H1 (cell line): ENCODE measurements at regions not wholly inside any gene's neighbourhood (a gene's known extent, or its start where the extent isn't known, plus 50 kb on each side); places are given as distances from the start of the nearest gene placed in this dataset.

Experiments used
- CTCF ChIA-PET: fragments of 300-600 bp; sonication (Branson Sonifier 250); formaldehyde crosslinking; loops from one replicate; lab custom pipeline; 2021; ENCODE audit not compliant: partially characterized antibody; lab: Charles Lee
- POLR2A ChIA-PET: fragments of 300-600 bp; sonication (Branson Sonifier 250); formaldehyde crosslinking; loops from one replicate; lab custom pipeline; 2021; ENCODE audit warnings: inconsistent platforms; ENCODE audit not compliant: partially characterized antibody; lab: Charles Lee
- DNase-seq, 2 experiments: peaks; one replicate each; pipeline versions ENCODE4 v3.0.0 to v3.0.0-alpha.2; 2010 to 2022; ENCODE audit warnings: low spot score in 2 of 2, low read depth in 1 of 2, mixed read lengths in 1 of 2
- FAIRE-seq: peaks from 2 replicates; lab custom pipeline; 2011; peaks lifted over from hg19 to GRCh38; lab: Jason Lieb, UNC
- H2AFZ ChIP-seq: 2 replicates; pipeline ENCODE4 v1.8.1; 2012; ENCODE audit warnings: low read length, inconsistent platforms
- H2AK5ac ChIP-seq: 2 replicates; pipeline ENCODE4 v1.6.1; 2013; ENCODE audit warnings: low read depth, low read length
- H2BK120ac ChIP-seq: replicated peaks from 2 replicates; pipeline ENCODE3; 2013; ENCODE audit warnings: low read depth, low read length, inconsistent platforms
- H2BK12ac ChIP-seq: 2 replicates; pipeline ENCODE4 v1.6.1; 2013; ENCODE audit warnings: low read depth, low read length
- H2BK15ac ChIP-seq: 2 replicates; pipeline ENCODE4 v1.6.1; 2013; ENCODE audit warnings: low read length
- H2BK20ac ChIP-seq: 2 replicates; pipeline ENCODE4 v1.6.1; 2013; ENCODE audit warnings: low read length
- H2BK5ac ChIP-seq: 2 replicates; pipeline ENCODE4 v1.6.1; 2013; ENCODE audit warnings: low read depth, low read length
- H3K14ac ChIP-seq: 2 replicates; pipeline ENCODE4 v1.6.1; 2013; ENCODE audit warnings: inconsistent platforms; ENCODE audit not compliant: insufficient read length
- H3K18ac ChIP-seq: 2 replicates; pipeline ENCODE4 v1.6.1; 2013; ENCODE audit warnings: low read length; ENCODE audit errors: extremely low read depth
- H3K23ac ChIP-seq: 2 replicates; pipeline ENCODE4 v1.6.1; 2013; ENCODE audit warnings: inconsistent platforms; ENCODE audit not compliant: insufficient read length
- H3K23me2 ChIP-seq: 2 replicates; pipeline ENCODE4 v1.6.1; 2013; ENCODE audit warnings: low read depth, low read length
- H3K27ac ChIP-seq: 2 replicates; pipeline ENCODE4 v1.6.1; 2011; ENCODE audit warnings: low read depth, low read length, inconsistent platforms
- H3K27me3 ChIP-seq, 4 experiments: replicated peaks in 1 of 4; 1 replicate in 1 of 4; 2 replicates in 3 of 4; pipeline versions ENCODE4 v1.6.1 to v1.8.1; 2011 to 2013; ENCODE audit warnings: low read length in 3 of 4, mild to moderate bottlenecking in 3 of 4, inconsistent platforms in 2 of 4, mixed read lengths in 2 of 4, moderate library complexity in 1 of 4; ENCODE audit not compliant: control insufficient read depth in 3 of 4, insufficient read depth in 3 of 4; ENCODE audit errors: extremely low read depth in 1 of 4
- H3K36me3 ChIP-seq, 4 experiments: 2 replicates each; pipeline versions ENCODE4 v1.6.1 to v1.8.1; 2011 to 2013; ENCODE audit warnings: mild to moderate bottlenecking in 4 of 4, low read length in 3 of 4, moderate library complexity in 2 of 4, control low read depth in 1 of 4, inconsistent platforms in 1 of 4; ENCODE audit not compliant: insufficient read depth in 4 of 4, control insufficient read depth in 2 of 4
- H3K4ac ChIP-seq: replicated peaks from 2 replicates; pipeline ENCODE3; 2013; ENCODE audit warnings: low read length, low read depth, mixed read lengths, inconsistent platforms; ENCODE audit not compliant: insufficient read length
- H3K4me1 ChIP-seq, 4 experiments: replicated peaks in 1 of 4; 1 replicate in 1 of 4; 2 replicates in 3 of 4; pipeline versions ENCODE4 v1.6.1 to v1.8.1; 2011 to 2013; ENCODE audit warnings: low read length in 3 of 4, inconsistent platforms in 2 of 4, mixed read lengths in 1 of 4; ENCODE audit not compliant: insufficient read depth in 4 of 4, control insufficient read depth in 3 of 4
- H3K4me2 ChIP-seq, 2 experiments: 2 replicates each; pipeline versions ENCODE4 v1.6.1 to v1.8.1; 2011 to 2013; ENCODE audit warnings: low read depth in 2 of 2, low read length in 2 of 2, control low read depth in 1 of 2, inconsistent platforms in 1 of 2, mild to moderate bottlenecking in 1 of 2; ENCODE audit not compliant: insufficient read depth in 1 of 2
- H3K4me3 ChIP-seq, 4 experiments: fragments of 200-600, 300-600 bp in 1 of 4; sonication (generic), shearing (Covaris generic), sonication (Bioruptor Twin) in 1 of 4; 2 replicates each; pipeline versions ENCODE4 v1.5.1 to v1.8.1; 2011 to 2016; ENCODE audit warnings: low read length in 4 of 4, low read depth in 3 of 4, control low read depth in 2 of 4, inconsistent platforms in 2 of 4, mild to moderate bottlenecking in 2 of 4, mixed read lengths in 1 of 4, moderate library complexity in 1 of 4; ENCODE audit not compliant: insufficient read depth in 2 of 4; ENCODE audit errors: extremely low read depth in 1 of 4
- H3K56ac ChIP-seq: replicated peaks from 2 replicates; pipeline ENCODE3; 2013; ENCODE audit warnings: low read depth, mild to moderate bottlenecking, mixed read lengths, low read length, inconsistent platforms; ENCODE audit not compliant: insufficient read length
- H3K79me1 ChIP-seq: 2 replicates; pipeline ENCODE4 v1.6.1; 2013; ENCODE audit warnings: low read depth, low read length, control low read depth
- H3K79me2 ChIP-seq, 2 experiments: 2 replicates each; pipeline versions ENCODE4 v1.6.1 to v1.8.1; 2012 to 2013; ENCODE audit warnings: low read length in 2 of 2, mild to moderate bottlenecking in 2 of 2, inconsistent platforms in 1 of 2; ENCODE audit not compliant: insufficient read depth in 2 of 2, control insufficient read depth in 1 of 2
- H3K9ac ChIP-seq, 4 experiments: replicated peaks in 1 of 4; 1 replicate in 1 of 4; 2 replicates in 3 of 4; pipeline versions ENCODE4 v1.6.1 to v1.8.1; 2011 to 2013; ENCODE audit warnings: low read depth in 3 of 4, low read length in 3 of 4, control low read depth in 2 of 4, mild to moderate bottlenecking in 2 of 4, moderate library complexity in 2 of 4, inconsistent platforms in 1 of 4; ENCODE audit errors: extremely low read depth in 1 of 4
- H3K9me3 ChIP-seq, 2 experiments: 2 replicates each; pipeline versions ENCODE4 v1.6.1 to v1.8.1; 2012 to 2013; ENCODE audit warnings: mild to moderate bottlenecking in 2 of 2, moderate library complexity in 2 of 2, control low read depth in 1 of 2, inconsistent platforms in 1 of 2, low read depth in 1 of 2, low read length in 1 of 2, mixed read lengths in 1 of 2; ENCODE audit not compliant: insufficient read depth in 2 of 2
- H4K20me1 ChIP-seq, 2 experiments: replicated peaks in 1 of 2; 2 replicates each; pipeline versions ENCODE3 to v1.8.1; 2011 to 2013; ENCODE audit warnings: inconsistent platforms in 2 of 2, low read length in 2 of 2, mild to moderate bottlenecking in 1 of 2; ENCODE audit not compliant: insufficient read depth in 2 of 2, control insufficient read depth in 1 of 2
- H4K5ac ChIP-seq: 2 replicates; pipeline ENCODE4 v1.6.1; 2013; ENCODE audit warnings: low read length, low read depth, mixed read lengths, inconsistent platforms; ENCODE audit not compliant: insufficient read length
- H4K8ac ChIP-seq: 2 replicates; pipeline ENCODE4 v1.8.0; 2013; ENCODE audit warnings: mild to moderate bottlenecking, moderate library complexity, low read length, inconsistent platforms; ENCODE audit not compliant: insufficient read depth; ENCODE audit errors: extremely low read depth
- H4K91ac ChIP-seq: replicated peaks from 2 replicates; pipeline ENCODE3; 2013; ENCODE audit warnings: low read length, mixed read lengths, inconsistent platforms; ENCODE audit not compliant: insufficient read length
- CBX8 ChIP-seq: fragments of 300-800, 300-1000 bp; sonication (generic); IDR thresholded peaks from 2 replicates; pipeline ENCODE4 v1.7.1; 2016; ENCODE audit warnings: low read depth, low read length, borderline replicate concordance
- CEBPB ChIP-seq: IDR thresholded peaks from 2 replicates; pipeline ENCODE4 v1.6.1; 2012; ENCODE audit warnings: low read depth, low read length
- E2F6 ChIP-seq: IDR thresholded peaks from 2 replicates; pipeline ENCODE4 v1.6.1; 2012; ENCODE audit warnings: inconsistent platforms
- HDAC6 ChIP-seq: IDR thresholded peaks from one replicate; pipeline ENCODE4 v1.7.1; 2012; ENCODE audit warnings: low read depth, mild to moderate bottlenecking, inconsistent platforms, low read length, moderate library complexity
- JUN ChIP-seq: IDR thresholded peaks from 2 replicates; pipeline ENCODE4 v1.6.1; 2011; ENCODE audit warnings: low read depth, mild to moderate bottlenecking, improper control_type of control experiment, low read length
- RXRA ChIP-seq: IDR thresholded peaks from 2 replicates; pipeline ENCODE4 v1.6.1; 2011; ENCODE audit warnings: low read depth, mild to moderate bottlenecking, low read length, moderate library complexity; ENCODE audit not compliant: insufficient read depth
- SIN3A ChIP-seq, 2 experiments: IDR thresholded peaks in 1 of 2; conservative IDR thresholded peaks in 1 of 2; 2 replicates each; pipeline ENCODE4 v1.6.1; 2011 to 2012; ENCODE audit warnings: low read length in 2 of 2, improper control_type of control experiment in 1 of 2, low read depth in 1 of 2, mild to moderate bottlenecking in 1 of 2
- SRF ChIP-seq: IDR thresholded peaks from 2 replicates; pipeline ENCODE4 v1.6.1; 2011; ENCODE audit warnings: mild to moderate bottlenecking, low read depth, low read length, moderate library complexity
- TAF1 ChIP-seq: IDR thresholded peaks from 2 replicates; pipeline ENCODE4 v1.6.1; 2011; ENCODE audit warnings: mild to moderate bottlenecking, low read depth, low read length

- Histone ChIP-seq H3K27ac (no peak overlapping the region), H4K8ac (no peak overlapping the region), H2BK12ac (no peak overlapping the region), H3K79me1 (no peaks in the 10 kb centered on the region), H3K9me3 (no peaks in the 10 kb centered on the region), H3K4me3 (no peak overlapping the region), H3K4ac (no peak overlapping the region), H3K4me2 (no peak overlapping the region), H3K18ac (no peak overlapping the region), H3K36me3 (no peaks in the 10 kb centered on the region), H3K4me1 (no peaks in the 10 kb centered on the region), H3K27me3 (no peaks in the 10 kb centered on the region), H2AK5ac (no peak overlapping the region), H3K79me2 (no peaks in the 10 kb centered on the region), H2BK20ac (no peak overlapping the region), H2BK5ac (no peak overlapping the region), H3K9ac (no peak overlapping the region), H4K5ac (no peak overlapping the region), H2BK15ac (no peak overlapping the region), H3K23ac (no peak overlapping the region), H2AFZ (no peak overlapping the region), H3K23me2 (no peaks in the 10 kb centered on the region), H3K56ac (no peak overlapping the region), H4K91ac (no peak overlapping the region), H3K14ac (no peak overlapping the region), H4K20me1 (no peaks in the 10 kb centered on the region), H2BK120ac (no peak overlapping the region)
- DNase-seq: no peak
- ChIA-PET POLR2A (interaction anchor here (0.7 kb wide), 1 partner anchor 14 kb away, joined by 3 read pairs; no protein-coding TSS in a partner anchor), CTCF (interaction anchor here (0.6 to 0.7 kb wide), 2 partner anchors 28 to 126 kb away, joined by 3 read pairs; no protein-coding TSS in a partner anchor)
- FAIRE-seq: no peak
- TF ChIP-seq CEBPB (no peak), SIN3A (conservative IDR thresholded peaks at IDR 0.05 in 1 of 2, IDR thresholded peaks at IDR 0.05 in 1 of 2; ENCODE audit: low read depth in 1 of 2, low read length in 2 of 2) (no peak), TAF1 (no peak), JUN (no peak), SRF (no peak), RXRA (no peak), CBX8 (no peak), E2F6 (no peak), HDAC6 (no peak)
Observed at GRCh38 chr18:10391506-10391905, 62.9 kb upstream of the APCDD1 start.
